HG03135 (cell line): ENCODE measurements at regions not wholly inside any gene's neighbourhood (a gene's known extent, or its start where the extent isn't known, plus 50 kb on each side); places are given as distances from the start of the nearest gene placed in this dataset.
"Not testable (repeated sequence)": the region's sequence is repeated elsewhere in the genome, so short reads cannot be mapped to it uniquely, and the experiment has no call there.

Source experiments
- ATAC-seq: cut with Tn5 transposase; IDR thresholded peaks from one replicate; pipeline ENCODE4 v1.9.1; 2021; ENCODE audit warnings: mild to moderate bottlenecking, moderate library complexity; ENCODE audit not compliant: unreplicated experiment

DNA sequence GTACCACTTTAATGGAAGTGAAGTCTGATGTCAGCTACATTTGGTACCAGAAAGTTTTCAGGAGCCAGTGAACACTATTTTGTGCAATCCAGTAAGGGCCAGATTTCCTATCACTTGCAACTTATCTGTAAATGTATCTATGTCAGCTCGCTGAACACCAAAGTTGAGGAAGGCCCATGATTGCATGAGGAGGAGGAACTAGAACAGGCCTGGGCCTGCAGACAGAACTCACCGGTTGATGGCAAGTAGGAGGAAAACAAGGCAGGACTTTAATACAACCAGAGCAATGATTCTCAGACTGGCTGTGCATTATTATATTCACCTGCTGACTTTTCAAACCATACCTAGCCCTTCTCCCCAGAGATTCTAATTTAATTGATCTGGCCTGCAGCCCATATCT lies 540.2 kb downstream of the CETN3 start:
- no peak for ATAC-seq

DNA sequence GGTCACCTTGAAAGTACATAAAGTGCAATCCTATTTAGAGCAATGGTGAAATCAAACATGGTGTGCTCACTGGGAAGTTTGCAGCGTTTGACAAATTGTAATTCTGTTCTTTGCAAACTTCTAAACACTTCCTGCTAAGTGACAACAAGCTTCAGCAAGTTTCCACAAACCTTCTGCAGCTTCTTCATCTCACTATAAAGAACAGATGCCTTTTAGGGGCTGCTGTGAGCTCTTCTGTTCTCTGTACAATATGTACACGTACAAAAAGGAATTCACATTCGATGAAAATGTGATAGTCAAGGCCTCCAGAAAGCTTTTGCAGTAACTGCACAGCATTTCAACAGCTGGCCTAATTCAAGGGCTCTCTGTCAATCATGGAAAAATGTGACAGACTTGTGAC lies 543.1 kb downstream of the CETN3 start:
- no peak for ATAC-seq

DNA sequence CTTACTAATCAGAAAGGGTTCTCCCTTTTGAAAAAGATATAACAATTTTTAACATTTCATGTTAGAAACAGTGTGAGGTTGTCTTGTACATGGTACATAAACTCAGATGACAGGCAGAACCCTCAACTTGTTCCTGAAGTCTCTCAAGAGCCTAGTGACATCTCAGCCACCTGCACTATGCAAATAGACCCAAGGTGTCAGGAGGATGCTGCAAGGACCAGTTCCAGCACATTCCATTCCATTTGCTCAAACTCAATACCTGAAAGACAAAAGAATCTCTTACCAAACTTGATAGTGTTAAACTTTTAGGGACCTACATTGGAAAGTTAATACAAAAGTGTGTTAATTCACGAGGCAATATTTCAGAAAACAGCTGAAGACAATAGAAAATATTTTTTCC lies 544.6 kb downstream of the CETN3 start:
- ATAC-seq, result no peak

DNA sequence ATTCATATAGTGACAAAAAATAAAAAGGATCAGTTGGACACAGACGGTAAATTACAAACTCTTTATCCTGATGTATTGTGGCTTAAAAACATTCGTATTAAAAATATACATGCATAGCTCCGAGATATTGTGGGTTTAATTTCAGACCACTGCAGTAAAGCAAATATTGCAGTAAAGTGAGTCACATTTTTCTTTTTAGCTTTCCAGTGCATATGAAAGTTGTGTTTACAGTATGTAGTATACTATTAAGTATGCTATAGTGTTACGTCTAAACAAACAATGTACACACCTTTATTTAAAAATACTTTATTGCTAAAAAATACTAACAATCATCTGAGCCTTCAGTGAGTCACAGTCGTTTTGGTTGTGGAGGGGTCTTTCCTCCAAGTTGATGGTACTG lies 551.8 kb downstream of the CETN3 start:
- no peak for ATAC-seq

DNA sequence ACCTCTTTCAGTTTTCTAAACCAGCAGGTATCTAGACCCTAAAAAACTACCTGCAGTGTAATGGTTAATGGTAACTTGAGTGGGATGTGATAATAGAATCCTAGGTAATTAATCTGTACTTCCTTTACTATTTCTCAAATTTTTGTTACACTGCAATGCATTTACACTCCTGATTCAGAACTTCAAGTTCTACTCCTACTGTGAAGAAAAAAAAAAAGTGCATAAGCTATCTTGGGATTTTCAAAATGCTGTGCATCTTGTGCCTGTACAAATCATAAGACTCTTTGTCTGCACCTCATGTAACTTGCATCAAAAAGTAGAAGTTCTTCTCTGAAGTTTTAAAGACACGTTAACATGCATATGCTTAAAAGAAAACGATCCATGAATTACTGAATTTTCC lies 554.1 kb downstream of the CETN3 start:
- no peak for ATAC-seq

DNA sequence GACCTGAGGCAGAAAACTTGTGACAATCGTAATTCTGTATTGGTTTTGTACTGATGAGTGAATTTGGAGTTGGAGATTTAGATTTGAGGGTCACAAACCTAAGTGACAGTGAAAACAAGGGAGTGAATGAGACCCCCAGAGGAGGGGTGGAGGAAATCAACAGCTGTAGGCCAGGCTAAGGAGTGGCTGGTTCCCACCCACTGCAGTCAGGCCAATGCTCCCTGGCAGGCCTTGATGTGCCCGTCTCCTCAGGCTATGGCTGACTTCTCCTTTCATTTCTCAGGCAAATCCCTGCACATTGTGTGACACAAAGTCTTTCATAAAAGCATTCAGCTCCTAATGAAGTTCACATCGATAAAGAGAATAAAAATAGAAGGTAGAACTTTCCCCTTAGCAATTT lies 557.6 kb downstream of the CETN3 start:
- no peak for ATAC-seq

DNA sequence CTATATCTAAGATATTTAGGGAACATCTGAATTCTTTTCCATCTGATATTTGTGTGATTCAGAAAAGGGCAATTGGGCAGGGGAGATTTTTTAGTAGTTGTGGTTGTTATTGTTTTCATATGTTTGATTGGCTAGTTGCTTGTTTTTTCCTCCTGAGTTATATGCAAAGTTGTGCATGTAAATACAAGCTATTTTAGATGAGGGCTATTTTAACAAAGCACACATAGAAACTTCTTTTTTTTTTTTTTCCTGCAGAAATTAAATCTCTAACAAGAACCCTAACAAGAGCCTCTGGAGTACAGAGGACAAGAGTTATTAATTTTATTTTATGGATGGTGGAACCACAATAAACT lies 559.1 kb downstream of the CETN3 start:
- no peak for ATAC-seq

DNA sequence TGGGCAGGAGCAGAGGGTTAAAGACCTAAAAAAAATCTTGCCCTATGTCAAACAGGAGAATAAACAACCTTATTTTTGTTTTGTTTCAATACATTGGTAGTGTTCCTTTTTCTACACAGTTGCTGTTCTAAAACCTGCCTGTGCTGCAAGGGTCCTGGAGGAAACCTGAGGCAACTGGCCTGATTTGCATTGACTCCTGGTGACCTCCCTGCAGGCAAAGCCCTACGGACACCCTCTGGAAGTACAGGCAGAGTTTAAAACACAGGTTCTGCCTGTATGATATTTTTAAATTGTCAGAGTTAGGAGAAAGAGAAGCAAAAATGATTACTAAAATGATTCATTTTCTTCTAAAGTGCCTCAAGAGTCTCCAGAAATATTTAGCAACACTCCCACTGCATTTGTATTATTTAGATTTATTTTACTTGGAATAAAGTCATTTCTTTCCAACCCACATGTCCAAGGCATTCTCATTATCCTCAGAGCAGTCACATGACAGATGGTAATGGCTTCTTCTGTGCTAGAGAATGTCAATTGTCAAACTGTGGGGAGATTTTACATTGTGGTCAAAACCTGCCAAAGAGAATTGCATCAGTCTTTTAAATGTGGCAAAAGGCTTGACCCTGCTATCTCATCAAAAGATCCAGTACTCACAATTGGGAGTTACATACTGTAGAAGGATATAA lies 559.6 kb downstream of the CETN3 start:
- ATAC-seq, result no peak

DNA sequence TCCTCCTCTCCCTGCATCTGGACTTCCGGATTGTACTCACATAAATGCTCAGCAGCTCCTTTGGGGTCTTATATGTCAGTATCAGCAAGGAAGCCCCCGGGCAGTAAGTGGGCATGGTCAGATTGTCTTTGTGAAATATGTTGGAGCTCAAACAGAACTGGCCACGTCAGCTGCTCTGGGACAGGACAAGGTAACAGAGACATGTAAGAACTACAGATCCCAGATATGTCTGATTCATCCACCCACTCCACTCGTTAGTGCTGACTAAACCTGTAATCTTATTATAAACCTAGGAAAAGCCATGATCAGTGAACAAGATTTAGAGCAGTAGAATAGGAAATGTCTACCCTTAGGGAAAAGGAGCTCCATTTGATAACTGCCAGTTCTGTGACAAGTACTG lies 561.8 kb downstream of the CETN3 start:
- no peak for ATAC-seq

DNA sequence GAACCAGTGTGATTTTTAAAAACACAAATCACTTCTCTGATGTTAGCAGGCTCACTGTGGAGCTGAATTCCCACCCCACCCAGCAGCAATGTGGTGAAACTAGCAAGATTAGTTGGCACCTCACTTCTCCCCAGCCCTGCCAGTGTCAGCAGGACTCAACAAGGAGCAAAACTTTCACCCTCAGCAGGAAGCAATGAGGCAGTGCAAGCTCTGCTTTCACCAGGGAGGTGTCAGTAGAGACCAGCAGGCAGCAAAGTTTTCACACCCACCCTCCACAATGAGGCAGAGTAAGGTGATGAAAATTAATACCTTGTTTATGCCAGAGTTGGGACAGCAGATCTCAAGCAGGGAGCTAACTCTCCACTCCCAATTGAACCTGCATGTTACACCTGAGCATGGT lies 565.0 kb downstream of the CETN3 start:
- no peak for ATAC-seq

DNA sequence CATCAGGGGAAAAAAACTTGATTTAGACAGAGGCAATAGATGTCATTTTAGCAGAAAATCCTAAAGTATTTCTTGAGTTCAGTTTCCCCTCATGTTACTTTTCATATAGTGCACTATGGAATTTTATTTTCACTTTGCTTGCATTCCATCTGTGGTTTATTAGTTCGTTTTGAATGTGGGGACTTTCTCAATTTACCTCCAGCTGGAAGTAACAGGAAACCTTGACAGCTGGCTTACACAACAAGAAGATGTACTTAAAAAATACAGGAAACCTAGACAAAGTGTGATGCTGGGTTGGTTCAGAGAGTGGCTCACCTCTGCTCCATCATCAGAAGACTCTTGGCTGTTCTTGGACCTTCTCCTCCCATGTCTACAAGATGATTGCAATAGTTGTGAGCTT lies 567.0 kb downstream of the CETN3 start:
- no peak for ATAC-seq

DNA sequence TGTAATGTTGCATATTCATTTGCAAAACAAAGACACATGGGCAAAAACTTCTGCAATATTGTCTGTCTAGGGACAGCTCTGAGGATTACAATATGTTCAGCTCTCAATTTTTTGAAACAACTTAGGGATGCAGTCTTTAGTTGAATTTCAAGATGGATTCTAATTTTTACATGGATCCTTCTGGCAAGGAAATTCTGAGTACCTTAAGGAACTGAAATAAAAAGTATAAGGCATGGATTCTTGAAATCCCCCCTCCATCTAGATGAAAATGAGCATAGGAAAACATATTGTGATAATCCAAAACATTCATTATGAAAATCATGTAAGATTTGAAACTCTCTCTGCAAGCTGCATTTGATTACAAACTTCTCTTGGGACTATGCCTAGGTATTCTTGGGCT lies 568.6 kb downstream of the CETN3 start:
- ATAC-seq, result no peak

DNA sequence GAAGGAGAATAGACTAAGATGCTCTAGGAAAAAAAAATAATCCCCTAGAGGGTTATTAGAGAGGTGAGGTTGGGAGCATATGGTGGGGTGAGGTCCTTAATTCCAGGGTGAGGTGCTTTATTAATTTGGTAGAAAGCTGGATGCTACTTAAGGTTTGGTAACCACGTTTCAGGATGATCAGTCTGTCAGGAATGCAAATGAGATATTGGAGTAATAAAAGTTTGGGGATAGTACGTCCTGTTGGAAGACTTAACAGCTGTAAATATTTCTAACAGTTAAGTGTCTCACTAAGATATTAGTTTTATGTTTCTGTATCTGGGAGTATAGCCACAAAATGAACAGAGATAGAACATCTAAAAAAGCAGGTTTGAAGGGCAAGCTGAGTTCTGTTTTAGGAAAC lies 578.9 kb downstream of the CETN3 start:
- ATAC-seq, result no peak

DNA sequence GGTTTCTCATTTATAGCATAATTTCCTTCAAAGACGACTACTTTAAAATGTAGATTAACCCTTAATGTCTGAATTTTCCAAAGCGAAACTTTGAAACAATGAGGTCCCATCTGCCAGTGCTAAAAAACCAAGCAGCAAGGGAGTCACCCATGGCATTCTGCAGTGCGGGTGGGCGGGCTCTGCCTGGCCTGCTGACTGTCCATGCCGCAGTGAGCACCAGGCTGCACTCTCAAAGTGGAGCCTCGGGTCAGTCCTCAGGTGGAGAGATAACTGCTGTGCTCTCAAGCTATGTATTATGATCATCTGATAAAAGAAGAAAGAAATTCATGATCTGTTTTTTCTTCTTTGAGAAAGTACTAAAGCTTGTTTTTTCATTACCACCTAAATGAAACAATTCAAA lies 581.6 kb downstream of the CETN3 start:
- ATAC-seq, result no peak

DNA sequence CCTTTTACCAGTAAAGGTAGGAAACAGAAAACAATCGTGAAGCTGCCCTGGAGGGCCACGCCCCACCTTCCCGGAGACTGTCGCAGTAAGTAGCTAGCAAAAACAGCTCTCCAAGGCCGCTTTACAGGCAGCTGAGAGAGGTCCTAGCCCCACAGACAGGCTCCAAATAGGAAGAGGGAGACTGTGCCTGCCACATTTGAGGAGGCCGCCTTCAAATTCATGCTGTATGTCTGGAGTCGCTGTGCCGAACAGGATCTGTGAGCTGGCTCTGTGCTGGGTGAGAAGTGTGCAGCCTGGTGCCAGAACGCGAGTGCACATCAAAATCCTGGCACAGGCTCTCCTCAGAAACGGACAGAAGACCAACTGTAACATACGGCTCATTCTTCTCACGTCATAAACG lies 582.2 kb downstream of the CETN3 start:
- ATAC-seq, result no peak

DNA sequence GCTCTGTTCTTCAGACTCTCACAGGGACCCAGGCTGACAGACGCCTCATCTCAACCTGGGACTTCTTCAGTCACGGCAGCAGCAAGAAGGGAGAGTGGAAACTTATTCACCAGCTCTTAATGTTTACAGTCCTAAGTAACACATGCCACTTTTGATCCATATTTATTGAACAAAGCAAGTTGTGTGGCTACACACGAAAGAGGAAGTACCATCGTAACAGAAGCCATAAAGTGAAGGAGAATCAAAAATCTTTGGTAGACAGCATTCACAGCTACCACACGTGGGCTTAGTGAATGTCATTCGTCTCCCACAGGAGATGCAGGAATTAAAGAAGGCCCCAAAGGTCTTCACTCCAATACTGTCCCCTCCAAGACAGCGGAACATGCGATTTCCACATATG lies 582.6 kb downstream of the CETN3 start:
- no peak for ATAC-seq

DNA sequence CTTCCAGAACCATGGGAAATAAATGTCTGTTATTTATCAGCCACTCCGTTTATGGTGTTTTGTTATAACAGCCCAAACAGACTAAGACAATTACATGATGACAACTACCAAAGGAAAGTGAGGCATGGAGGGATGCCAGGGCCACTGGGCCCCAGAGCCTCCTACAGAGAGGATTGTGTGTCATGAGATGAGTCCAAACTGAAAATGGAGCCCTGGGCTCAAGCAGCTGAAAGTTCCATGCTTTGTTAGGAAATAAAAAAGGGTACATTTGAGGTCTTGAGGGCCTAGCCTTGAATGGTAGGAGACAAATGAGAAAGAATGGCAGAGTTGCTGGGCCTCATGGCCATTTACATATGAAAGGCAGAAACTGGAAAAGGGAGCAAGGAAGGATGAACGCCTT lies 586.5 kb downstream of the CETN3 start:
- no peak for ATAC-seq

DNA sequence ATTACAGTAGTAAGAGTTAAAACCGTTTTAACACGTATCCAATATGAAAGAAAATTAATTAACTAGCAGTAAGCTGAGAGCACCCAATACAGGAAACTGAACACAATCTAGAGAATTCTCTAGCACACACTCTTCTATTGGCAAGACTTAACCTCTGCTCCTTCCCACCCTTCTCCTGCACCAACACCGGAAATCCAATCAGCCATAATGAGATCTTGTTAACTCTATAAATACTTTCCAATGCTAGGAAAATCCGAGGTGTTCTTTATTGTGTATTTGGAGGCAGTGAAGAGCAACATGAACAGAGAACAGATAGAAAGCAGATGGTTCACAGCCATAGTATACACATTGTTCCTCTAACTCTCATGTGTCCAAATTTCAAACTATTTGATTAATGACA lies 591.7 kb downstream of the CETN3 start:
- ATAC-seq, result no peak

DNA sequence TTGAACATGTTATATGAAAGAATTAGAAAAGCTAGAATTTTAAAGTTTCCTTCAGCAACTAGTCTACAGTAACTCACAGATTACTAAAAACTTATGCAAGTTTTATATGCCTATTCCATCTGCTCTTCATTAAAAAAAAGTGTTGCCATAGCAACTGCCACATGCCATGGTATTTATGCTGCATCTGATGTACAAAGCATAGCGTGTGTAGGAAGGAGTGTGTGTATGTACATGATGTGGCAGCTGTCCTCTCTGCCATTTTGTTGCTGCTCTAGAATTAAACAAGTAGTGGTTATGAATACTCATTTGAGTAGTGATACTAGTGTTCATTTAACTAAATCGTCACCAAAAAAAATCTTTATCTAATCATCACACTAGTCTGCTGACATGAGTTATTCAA lies 593.5 kb downstream of the CETN3 start:
- ATAC-seq, result no peak

DNA sequence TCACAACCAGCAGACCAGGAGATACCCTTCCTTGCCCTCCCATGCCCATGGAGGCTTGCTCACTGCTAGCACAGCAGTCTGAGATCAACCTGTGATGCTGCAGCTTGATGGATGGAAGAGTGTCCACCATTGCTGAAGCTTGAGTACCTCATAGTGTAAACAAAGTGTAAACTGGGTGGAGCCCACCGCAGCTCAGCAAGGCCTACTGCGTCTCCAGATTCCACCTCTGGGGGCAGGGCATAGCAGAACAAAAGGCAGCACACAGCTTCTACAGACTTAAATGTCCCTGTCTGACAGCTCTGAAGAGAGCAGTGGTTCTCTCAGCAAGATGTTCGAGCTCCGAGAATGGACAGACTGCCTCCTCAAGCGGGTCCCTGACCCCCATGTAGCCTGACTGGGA lies 608.8 kb downstream of the CETN3 start:
- not testable (repeated sequence) for ATAC-seq

DNA sequence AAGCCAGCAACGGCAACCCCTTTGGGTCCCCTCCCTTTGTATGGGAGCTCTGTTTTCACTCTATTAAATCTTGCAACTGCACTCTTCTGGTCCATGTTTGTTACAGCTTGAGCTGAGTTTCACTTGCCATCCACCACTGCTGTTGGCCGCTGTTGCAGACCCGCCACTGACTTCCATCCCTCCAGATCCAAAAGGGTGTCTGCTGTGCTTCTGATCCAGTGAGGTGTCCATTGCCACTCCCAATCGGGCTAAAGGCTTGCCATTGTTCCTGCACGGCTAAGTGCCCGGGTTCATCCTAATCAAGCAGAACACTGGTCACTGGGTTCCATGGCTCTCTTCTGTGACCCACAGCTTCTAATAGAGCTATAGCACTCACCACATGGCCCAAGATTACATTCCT lies 615.1 kb downstream of the CETN3 start:
- ATAC-seq, result not testable (repeated sequence)

DNA sequence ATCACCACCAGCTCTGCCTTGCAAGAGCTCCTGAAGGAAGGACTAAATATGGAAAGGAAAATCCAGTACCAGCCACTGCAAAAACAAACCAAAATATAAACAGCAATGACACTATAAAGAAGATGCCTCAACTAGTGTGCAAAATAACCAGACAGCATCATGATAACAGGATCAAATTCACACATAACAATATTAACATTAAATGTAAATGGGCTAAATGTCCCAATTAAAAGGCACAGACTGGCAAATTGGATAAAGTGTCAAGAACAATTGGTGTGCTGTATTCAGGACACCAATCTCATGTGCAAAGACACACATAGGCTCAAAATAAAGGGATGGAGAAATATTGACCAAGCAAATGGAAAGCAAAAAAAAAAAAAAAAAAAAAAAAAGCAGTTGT lies 629.8 kb downstream of the CETN3 start:
- not testable (repeated sequence) for ATAC-seq

DNA sequence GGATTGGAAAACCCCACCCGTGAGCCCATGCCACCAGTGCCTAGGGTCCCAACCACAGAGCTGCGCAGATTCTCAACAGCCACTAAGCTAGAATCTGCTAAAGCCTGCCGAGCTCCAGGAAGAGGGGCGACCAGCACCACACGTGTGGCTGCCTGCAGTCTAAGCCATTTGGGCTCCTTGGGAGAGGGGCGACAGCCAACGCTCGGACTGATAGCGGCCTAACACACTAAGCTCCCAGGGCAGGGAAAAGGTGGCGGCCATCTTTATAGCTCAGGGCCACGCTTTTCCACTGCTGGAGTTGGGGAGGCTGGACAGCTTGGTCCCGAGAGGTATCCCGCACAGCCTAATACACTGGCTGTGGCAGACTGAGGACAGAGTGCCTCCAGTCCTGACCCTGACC lies 631.8 kb downstream of the CETN3 start:
- ATAC-seq, result no peak

DNA sequence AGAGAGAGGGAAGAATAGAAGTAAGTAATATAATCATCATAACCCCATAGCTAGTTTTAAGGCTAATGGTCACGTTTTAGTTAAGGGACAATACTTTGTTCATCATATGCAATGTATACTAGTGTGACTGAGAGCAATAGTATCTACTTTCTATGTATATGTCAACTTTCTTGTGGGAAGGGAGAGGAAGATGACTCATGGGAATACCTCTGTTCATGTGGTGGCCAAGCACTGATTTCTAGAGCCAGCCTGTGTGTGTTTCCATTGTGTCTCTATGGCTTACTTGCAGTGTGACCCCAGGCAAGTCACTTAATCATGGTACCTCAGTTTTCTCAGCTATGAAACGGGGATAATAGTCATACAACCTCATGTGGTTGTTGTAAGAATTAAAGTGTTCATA lies 639.6 kb downstream of the CETN3 start:
- ATAC-seq, result no peak
